ENCODE measurements at regions not wholly inside any gene's neighbourhood (a gene's known extent, or its start where the extent isn't known, plus 50 kb on each side); places are given as distances from the start of the nearest gene placed in this dataset.
"Not testable (repeated sequence)": the region's sequence is repeated elsewhere in the genome, so short reads cannot be mapped to it uniquely, and the experiment has no call there.

DNA sequence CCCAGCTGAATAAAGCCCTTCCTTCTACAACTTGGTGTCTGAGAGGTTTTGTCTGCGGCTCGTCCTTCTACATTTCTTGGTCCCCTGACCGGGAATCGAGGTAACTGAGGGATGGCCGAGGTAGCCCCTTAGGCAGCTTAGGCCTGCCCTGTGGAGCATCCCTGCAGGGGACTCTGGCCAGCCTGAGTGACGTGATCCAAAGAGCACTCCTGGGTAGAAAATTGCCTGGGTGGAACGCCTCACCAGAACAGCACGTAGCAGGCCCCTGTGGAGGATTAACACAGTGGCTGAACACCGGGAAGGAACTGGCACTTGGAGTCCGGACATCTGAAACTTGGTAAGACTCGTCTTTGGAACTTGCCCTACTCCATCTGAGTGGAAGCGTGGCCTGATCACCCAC lies 1078.5 kb upstream of the FAM98A start:
- not testable (repeated sequence) for FAIRE-seq; DNase-seq (ENCODE audit: low spot score in 2 of 2)

DNA sequence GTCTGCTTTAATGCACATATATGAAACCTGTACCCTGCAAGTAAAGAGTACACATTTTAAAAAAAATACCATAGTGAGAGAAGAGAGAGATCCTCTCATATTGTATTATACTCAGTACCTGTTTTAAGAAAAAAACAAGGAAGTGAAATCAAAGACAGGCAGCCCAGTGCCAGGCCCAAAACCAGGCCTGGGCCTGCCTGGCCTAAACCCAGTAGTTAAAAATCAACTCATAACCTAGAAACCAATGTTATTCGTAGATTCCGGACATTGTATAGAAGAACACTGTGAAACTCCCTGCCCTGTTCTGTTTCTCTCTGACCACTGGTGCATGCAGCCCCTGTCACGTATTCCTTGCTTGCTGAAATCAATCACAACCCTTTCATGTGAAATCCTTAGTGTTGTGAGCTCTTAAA lies 1078.0 kb upstream of the FAM98A start:
- not testable (repeated sequence) for DNase-seq (ENCODE audit: low spot score in 2 of 2); FAIRE-seq

DNA sequence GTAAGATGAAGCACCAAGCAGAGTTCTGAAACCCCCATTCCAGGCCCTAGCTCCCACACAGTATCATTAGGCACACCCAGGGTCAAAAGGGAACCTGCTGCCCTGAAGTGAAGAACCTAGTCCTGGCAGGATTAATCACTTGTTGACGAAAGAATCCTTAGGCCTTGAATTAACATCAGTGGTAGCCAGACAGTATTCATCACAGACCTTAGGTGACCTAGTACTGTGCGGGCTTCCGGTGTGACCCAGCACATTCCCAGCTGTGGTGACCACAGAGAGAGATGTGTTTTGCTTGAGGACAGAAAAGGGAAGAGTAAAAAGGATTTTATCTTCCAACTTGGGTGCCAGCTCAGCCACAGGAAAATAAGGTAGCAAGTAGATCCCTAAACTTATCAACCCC lies 1071.4 kb upstream of the FAM98A start:
- no peak for FAIRE-seq
- no peak for DNase-seq (ENCODE audit: low spot score in 2 of 2)

DNA sequence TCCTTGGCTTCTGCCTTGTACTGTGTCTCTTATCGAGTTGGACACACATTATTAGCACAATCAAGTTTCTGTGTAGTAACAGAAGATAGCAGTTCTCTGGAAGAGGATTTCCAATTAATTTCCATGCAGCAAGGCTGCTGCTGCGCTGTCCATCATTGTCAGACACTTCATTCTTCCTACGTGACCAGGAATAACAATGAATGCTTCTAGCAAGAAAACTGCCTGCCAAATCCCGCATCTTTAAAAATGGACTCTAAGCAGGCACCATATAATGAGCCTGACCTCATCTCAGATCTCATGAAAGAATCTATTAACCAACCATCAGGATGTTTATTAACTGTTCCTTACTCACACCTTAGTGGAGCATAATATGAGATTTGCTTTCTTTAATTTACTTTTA lies 1067.7 kb upstream of the FAM98A start:
- DNase-seq (ENCODE audit: low spot score in 2 of 2) (no peak), FAIRE-seq (no peak)

DNA sequence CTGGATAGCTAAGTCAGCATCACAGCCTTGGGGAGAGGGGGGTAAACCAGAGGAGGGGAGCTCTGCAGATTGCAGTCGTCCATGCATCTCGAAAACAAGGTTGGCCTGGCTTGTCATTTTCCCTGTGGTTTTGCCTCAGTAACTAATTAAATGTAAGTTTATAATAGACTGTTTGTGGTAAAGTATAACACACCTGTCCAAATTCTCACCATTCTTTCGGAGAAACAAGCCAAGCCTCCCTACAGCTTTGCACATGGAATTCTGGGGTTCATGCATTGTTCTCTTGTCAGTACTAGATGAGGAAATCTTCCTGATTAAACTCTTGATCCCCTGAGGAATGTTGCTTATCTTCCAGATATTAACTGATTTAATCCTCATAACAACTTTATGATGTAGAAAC lies 1065.2 kb upstream of the FAM98A start:
- FAIRE-seq (no peak), DNase-seq (ENCODE audit: low spot score in 2 of 2) (no peak)

DNA sequence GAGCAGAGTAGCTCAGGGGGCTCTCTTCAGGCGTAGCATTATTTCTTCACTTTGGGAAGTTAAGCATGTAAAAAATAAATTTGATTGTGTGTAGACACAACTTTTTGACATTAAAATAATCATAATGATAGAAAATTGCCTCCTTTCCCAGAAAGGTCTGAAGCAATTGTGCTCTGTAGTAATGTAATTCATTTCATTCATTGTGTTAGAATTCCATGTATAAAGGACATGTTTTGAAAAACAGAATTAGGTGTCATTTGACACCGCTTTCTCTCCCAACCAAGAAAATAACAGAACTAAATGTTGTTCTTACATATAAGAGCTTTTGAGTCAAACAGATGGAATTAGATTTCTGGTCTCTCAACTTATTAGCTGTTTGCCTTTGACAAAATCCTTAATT lies 1064.2 kb upstream of the FAM98A start:
- no peak for DNase-seq (ENCODE audit: low spot score in 2 of 2)
- no peak for FAIRE-seq

DNA sequence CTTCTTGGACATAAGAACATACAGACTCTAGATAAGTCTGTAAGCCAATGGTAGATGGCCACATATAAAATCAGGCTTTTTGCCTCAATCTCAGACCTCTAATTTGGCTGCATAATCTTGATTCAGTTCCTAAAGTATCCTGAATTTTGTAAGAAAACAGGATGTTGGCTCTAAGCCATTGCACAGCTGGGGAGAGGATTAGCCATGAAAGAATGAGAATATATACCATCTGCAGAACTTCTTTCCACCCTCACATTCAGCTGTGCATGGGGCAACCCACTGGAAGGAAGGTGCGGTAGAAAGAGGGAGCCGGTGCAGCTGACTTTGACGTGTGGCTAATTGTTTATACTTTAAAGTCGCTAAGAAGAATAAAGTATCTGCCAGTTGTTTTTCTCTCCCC lies 1061.6 kb upstream of the FAM98A start:
- DNase-seq (ENCODE audit: low spot score in 2 of 2): no peak
- FAIRE-seq: no peak

DNA sequence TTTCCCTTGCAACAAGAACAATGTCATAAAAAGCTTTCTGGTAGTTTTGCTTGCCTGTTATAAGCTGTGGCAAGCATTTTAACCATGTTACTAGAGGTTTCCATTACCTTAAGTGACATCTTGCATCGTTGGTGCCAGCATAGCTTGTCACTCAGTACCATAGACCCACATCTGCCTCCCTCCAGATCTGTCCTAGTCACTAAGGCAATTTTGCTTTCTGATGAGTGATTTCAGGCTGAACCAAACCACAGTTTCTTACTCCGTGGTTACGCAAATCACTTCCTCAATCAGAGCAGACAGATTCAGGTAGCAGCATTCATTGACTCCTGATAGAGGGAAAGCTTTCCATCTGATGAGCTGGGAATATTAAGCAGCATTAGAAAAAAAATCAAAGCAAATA lies 1057.5 kb upstream of the FAM98A start:
- DNase-seq (ENCODE audit: low spot score in 2 of 2): no peak
- FAIRE-seq: no peak

DNA sequence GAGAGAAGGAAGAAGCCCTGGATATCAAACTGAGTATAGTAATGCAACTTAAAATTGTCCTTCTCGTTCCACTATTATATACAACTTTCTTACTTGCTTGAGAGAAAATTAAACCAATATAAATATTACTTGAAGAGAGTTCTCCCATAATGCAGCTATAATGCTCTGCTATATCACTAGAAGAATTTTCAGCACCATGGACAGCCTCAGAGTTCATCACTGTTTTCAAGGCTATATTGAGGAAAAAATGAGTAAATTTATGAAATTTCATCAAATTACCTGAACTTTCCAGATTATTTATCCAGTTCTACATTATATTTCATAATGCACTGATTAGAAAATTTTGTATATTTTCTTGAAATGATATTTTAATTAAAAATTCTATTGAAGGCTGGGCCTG lies 1053.5 kb upstream of the FAM98A start:
- DNase-seq (ENCODE audit: low spot score in 2 of 2): no peak
- FAIRE-seq: no peak

DNA sequence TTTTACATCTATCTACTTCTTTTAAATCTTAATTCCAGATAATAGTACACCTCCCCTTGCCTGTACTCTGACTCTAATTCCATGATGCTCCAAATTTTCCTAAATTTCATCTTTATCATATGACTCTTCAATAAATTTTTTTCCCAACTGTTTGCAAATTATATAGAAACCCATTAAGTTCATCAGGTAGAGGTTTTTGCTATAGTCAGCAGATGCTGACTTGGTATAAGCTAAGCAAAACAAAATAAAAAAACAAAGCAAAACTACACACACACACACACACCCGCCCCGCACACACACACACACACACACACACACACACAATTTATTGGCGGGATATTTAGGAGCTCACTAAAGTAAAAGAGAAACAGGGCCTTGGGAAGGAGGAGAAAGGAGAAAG lies 1047.8 kb upstream of the FAM98A start:
- DNase-seq (ENCODE audit: low spot score in 2 of 2) (no peak), FAIRE-seq (no peak)

DNA sequence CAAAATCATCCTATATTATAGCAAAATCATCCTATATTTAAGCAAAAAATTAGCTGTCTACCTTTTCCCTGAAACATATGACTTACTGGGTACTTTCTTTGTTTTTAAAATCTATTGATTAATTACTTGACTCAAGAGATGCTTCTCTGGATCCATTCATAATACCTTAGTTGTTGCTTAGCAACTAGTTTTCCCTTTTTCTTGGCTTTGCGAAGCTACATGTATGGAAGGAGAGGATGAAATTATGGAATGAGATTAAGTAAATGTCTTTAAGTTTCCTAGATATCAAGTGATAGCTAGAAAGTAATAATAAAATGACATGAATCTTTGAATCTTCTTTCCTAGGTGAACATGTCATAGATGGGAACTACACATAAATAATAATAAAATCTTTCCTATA lies 1033.2 kb upstream of the FAM98A start:
- DNase-seq (ENCODE audit: low spot score in 2 of 2) (no peak), FAIRE-seq (no peak)

DNA sequence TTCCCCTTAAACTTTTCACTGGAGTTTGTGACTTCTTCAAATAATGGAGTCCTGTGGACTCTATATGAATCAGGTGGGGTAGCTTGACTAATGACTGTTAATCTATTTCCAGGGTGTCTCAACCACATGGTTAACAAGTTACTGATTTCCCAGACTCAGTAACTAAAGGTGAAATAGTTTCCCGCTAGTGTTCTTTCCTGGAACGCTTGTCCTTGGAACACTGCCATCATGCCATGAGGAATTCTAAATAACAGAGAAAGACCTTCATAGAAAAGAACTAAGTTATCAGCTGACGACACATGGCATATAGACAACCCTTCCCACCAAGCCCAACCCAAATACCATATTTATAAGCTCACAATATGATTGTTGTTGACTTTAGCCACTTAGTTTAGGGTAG lies 1027.9 kb upstream of the FAM98A start:
- DNase-seq (ENCODE audit: low spot score in 2 of 2) (no peak), FAIRE-seq (no peak)

DNA sequence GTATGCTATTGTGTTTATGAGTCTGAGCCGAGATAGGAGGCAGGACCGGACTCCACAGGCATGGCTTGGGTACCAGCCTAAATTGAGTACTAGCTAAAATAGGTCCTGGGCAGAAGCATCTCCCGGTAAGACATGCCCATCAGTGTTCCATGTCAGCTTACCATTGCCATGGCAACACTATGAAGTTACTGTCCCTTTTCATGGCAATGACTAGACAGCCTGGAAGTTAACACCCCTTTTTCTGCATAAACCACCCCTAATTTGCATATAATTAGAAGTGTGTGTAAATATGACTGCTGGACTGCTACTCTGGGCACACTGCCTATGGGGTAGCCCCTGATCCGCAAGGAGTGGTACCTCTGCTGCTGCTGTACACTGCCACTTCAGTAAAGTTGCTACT lies 1005.1 kb upstream of the FAM98A start:
- DNase-seq (ENCODE audit: low spot score in 2 of 2) (no peak), FAIRE-seq (no peak)

DNA sequence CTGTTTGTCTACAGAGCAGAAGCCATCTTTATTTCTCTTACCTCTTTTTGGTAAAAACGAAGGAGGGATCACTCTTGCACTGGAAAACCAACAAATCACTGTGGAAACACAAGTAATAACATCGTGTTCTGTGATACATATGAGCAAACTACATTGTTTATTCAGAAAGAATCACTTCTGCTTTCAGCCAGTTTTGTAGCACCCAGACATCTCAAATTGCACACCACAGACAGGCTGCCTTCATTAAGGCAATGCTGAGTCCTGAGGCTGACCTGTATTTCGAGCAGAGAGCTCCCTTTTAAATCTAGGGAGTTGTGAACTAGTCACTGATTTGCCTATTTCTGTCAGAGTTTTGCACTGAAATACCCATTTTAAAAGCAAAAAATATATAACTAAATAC lies 1003.2 kb upstream of the FAM98A start:
- FAIRE-seq (no peak), DNase-seq (ENCODE audit: low spot score in 2 of 2) (no peak)

DNA sequence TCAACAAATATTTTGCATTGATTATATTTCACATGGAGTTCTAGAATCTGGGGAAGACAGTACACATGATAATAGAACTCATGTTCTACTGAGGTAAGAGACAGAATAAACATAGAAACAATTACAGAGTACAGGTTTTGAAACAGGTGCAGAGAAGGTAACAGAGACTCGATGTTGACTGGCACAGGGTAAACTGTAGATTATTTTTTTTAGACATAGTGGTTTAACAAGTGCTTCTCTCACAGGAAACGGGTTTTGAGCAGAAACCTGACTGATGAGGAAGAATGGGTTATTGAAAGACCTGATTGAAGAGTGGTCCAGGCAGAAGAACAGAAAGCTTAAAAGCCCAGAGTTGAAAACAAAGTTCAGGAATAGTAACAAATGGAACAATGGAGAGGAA lies 1002.5 kb upstream of the FAM98A start:
- FAIRE-seq (no peak), DNase-seq (ENCODE audit: low spot score in 2 of 2) (no peak)

DNA sequence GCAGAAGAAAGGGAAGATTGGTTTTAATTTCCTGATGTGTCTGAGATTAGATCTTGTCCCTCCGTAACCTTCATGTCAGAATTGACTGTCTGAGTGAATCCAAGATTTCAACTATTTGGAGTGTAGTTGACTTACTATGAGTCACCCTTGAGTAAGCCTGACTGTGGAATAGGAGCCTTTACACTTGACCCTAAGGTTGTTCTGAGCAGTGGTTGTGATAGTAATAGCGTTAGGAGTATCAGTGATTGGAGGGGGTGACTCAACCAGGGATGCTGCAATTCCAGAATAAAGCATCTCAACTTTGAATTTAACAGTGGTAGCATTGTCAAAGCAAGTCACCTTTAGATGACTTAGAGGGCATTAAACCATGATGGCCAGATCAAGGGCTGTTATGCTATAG lies 979.5 kb upstream of the FAM98A start:
- FAIRE-seq: no peak
- DNase-seq (ENCODE audit: low spot score in 2 of 2): no peak

DNA sequence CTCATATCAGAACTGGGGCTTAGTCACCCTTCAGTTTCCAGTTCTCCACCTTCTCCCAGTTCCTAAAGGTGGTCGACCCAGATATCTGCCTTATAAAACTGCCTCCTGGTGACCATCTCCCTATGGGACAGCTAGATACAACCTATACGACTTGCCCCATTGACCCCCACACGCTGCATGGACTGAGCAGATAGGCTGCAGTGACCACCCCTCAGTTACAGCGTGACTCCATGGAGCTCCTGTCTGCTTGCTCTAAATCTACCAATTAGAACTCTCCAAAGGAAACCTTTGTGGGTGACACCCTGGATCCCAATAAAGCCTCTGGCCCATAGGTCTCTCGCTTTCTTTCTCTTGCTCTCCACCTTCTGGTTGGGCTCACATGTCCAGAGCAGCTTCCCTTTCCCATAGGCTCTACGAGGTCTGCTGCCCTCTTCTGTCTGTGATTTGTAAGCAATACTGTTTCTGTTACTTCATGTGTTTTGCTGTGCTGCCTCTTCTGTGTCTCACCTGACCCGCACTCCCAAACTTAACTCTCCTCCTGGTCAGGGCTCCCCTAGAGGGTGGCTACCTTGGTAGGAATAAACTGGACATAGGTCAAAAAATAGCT lies 971.3 kb upstream of the FAM98A start:
- no peak for FAIRE-seq

DNA sequence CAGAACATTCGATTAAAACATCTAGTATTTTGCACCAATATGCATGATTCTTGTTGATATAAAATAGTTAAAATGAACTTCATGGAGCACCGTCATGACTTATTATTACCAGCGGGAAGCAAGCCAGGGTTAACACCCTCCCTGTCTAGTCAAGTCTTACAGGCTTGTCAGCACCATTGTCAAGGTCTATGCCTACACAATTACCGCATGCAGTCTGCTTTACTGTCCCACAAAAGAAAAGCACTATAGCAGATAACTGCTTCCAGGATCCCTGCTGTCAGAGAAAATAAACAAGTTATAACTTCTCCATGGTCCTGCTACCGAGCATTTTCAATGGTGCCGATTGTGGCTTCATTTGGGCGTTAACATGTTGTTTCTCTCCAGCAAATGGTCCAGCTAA lies 968.0 kb upstream of the FAM98A start:
- FAIRE-seq: no peak

More for the DNA sequence above, 971.3 kb upstream of the FAM98A start:
- DNase-seq (ENCODE audit: low spot score in 2 of 2): no peak

DNA sequence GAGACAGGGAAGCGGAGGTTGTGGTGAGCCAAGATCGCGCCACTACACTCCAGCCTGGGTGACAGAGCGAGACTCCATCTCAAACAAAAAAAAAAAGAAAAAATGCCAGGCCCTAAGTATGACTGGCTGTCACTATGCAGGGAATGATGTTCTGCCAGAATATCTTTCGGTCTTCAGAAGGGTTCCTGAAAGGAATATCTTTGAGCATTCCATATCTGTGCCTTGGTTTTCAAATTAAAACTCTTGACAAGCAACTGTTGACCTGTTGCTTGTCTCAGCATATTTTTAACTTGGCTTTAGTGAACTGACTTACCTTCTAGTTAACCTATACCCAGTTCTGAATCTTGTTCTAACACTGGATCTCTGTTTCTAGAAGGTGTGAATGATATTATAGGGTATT lies 953.2 kb upstream of the FAM98A start:
- DNase-seq (ENCODE audit: low spot score in 2 of 2) (no peak), FAIRE-seq (no peak)

More for the DNA sequence above, 968.0 kb upstream of the FAM98A start:
- DNase-seq (ENCODE audit: low spot score in 2 of 2): no peak

DNA sequence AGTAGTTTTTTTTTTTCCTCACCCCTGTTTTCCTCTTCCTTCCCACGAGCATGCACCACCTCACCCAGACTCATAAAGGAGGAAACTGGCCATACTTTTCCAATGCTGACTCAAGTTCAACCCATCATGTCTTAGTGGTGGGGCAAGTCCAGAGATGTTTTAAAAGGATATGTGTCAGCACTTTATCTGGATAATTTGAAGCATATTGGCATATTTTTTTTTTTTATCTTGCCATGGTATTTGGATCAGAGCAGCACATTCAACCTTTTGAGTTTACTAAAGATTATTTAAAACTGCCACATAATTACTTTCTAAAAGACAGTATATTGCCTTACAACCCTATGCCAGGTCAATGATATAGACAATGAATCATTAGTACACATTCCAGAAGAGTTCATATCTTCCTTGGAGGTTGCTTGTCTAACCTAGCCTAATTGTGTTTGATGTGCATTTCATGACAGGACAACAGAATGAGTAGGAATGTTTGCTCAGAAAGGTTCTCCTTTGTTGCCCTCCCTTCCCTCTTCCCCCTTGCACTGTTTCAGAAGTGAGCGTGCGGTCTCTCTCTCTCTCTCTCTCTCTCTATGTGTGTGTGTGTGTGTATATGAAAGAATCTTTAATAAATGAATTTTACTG lies 950.7 kb upstream of the FAM98A start:
- no peak for FAIRE-seq

DNA sequence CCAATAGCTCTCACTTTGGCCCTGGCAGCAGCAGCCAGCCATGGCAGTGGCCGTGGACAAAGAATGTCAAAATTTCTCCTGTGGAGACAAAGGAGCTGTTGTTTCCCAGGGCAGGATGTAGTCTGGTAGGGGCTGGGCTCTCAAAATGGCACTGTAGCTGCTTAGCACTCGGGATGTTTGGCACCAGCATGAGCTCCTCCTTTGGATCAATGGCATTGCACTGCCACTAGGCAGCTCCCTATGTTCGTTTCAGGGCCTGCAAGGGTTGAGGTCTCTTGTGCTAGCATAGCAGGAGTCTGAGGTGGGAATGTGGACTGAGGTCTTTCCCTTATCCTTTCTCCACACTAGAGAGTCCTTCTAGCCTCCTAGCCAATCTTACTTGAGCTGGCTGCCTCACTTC lies 948.8 kb upstream of the FAM98A start:
- DNase-seq (ENCODE audit: low spot score in 2 of 2) (no peak), FAIRE-seq (no peak)

More for the DNA sequence above, 950.7 kb upstream of the FAM98A start:
- DNase-seq (ENCODE audit: low spot score in 2 of 2): no peak

DNA sequence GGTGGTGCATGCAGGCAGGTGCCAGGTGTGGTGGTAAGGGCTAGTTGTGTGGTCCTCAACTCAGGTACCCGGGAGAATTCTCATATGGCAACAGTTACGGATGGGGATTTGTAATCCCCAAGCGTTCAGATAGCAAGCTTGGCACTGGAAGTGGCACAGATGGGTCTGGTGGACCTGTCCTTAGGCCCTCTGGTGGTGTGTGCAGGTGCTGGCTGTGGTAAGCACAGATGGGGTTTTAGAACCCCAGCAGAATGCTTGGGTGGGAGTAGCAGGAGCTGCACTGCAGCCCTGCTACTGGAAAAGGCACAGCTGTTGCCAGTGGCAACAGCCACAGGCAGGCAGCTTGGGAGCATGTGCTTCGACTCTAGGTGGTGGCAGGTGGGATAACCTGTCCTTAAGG lies 948.2 kb upstream of the FAM98A start:
- FAIRE-seq: no peak
- DNase-seq (ENCODE audit: low spot score in 2 of 2): no peak

All from frontal cortex (tissue), 3 donors.